Small intestine (tissue), 7 donors: ENCODE measurements at regions not wholly inside any gene's neighbourhood (a gene's known extent, or its start where the extent isn't known, plus 50 kb on each side); places are given as distances from the start of the nearest gene placed in this dataset.

Experiments
- DNase-seq, 2 donors: peaks; one replicate each; pipeline versions ENCODE4 v3.0.0 to v3.0.0-alpha.2; 2013
- FAIRE-seq: peaks from 2 replicates; lab custom pipeline; 2012; peaks lifted over from hg19 to GRCh38; lab: Jason Lieb, UNC
- H3K27ac ChIP-seq, 3 donors: one replicate each; pipeline ENCODE4 v1.5.1; 2013; ENCODE audit warnings: low read length in 2 of 3, mild to moderate bottlenecking in 2 of 3, control low read depth in 1 of 3, inconsistent platforms in 1 of 3, low read depth in 1 of 3, moderate library complexity in 1 of 3
- H3K27me3 ChIP-seq, 3 donors: one replicate each; pipeline ENCODE4 v1.6.1; 2013; ENCODE audit warnings: low read length in 3 of 3, inconsistent platforms in 1 of 3; ENCODE audit not compliant: control insufficient read depth in 3 of 3, insufficient read depth in 3 of 3
- H3K36me3 ChIP-seq, 3 donors: one replicate each; pipeline ENCODE4 v1.6.1; 2013; ENCODE audit warnings: low read length in 3 of 3, inconsistent platforms in 1 of 3, low read depth in 1 of 3, mild to moderate bottlenecking in 1 of 3, moderate library complexity in 1 of 3; ENCODE audit not compliant: control insufficient read depth in 3 of 3, insufficient read depth in 2 of 3
- H3K4me1 ChIP-seq, 3 donors: one replicate each; pipeline ENCODE4 v1.6.1; 2013; ENCODE audit warnings: low read length in 2 of 3, inconsistent platforms in 1 of 3, low read depth in 1 of 3, mild to moderate bottlenecking in 1 of 3, moderate library complexity in 1 of 3; ENCODE audit not compliant: control insufficient read depth in 3 of 3, insufficient read depth in 2 of 3
- H3K4me3 ChIP-seq, 3 donors: one replicate each; pipeline ENCODE4 v1.5.1; 2013; ENCODE audit warnings: low read length in 3 of 3, control low read depth in 1 of 3, inconsistent platforms in 1 of 3, low read depth in 1 of 3, mild to moderate bottlenecking in 1 of 3, moderate library complexity in 1 of 3
- H3K9me3 ChIP-seq, 2 donors: one replicate each; pipeline ENCODE4 v1.6.1; 2013; ENCODE audit warnings: low read depth in 1 of 2, low read length in 1 of 2; ENCODE audit not compliant: control insufficient read depth in 2 of 2, insufficient read depth in 1 of 2
- WGBS, 3 donors: extraction: QIAGEN DNeasy Blood & Tissue Kit; methylation state at CpG; one replicate each; pipeline ENCODE4 v1.1.7; 2013; 5-methylcytosine and 5-hydroxymethylcytosine counted together
- donor health status: healthy with polysubstance abuse.
- donor health status: control.
- donor health status: control.
- donor health status: Bipolar disorder and iron deficiency.
- donor health status: healthy.

- Histone ChIP-seq H3K36me3 (no peaks in the 10 kb centered on the region), H3K4me1 (no peaks in the 10 kb centered on the region), H3K4me3 (no peak overlapping the region), H3K27ac (no peak overlapping the region), H3K9me3 (peaks cover 0 to 6% of the 10 kb centered on the region in 2 donors), H3K27me3 (no peaks in the 10 kb centered on the region)
- DNase-seq = no peak
- 80 to 83% (median 82%) methylated on average over 9 of the region's 9 CpGs for WGBS, 3 donors
- FAIRE-seq = no peak
Observed at GRCh38 chr13:40102854-40103253, 447.4 kb downstream of the COG6 start.

- no peak for FAIRE-seq
- 72 to 83% (median 76%) methylated on average over 4 of the region's 4 CpGs for WGBS, 3 donors
- Histone ChIP-seq H3K27me3 (no peaks in the 10 kb centered on the region), H3K4me3 (no peak overlapping the region), H3K4me1 (no peaks in the 10 kb centered on the region), H3K9me3 (peaks cover 0 to 6% of the 10 kb centered on the region in 2 donors), H3K36me3 (no peaks in the 10 kb centered on the region), H3K27ac (no peak overlapping the region)
- no peak for DNase-seq
Observed at GRCh38 chr13:40103864-40104263, 448.4 kb downstream of the COG6 start.

- H3K4me1 ChIP-seq = no peaks in the 10 kb centered on the region
- peak; percentile 31 to 70 for DNase-seq
Observed at GRCh38 chr13:40105231-40105630, 449.8 kb downstream of the COG6 start.

DNA sequence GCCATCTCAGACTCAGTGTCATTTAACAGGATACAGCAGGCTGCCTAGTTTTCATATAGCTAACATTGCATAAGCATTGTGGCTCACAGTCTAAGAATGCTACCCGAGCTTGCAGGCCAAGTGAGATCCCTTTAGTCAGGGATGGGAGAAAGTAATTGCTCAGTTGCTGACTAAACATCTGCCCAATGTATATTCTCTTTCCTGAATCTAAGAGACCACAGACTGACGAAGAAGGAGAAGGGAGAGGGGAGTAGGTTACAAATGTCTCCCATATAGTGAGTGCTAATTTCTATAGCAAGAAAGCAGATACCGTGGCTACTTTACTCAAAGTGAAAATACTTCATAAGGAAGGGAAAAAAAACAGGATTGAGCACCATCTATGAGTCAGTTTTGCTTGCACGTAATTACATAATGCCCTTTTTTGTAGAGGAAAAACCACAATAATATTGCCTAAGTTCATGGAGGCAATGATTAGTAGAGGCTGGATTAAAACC, 453.9 kb downstream of the COG6 start:
- Histone ChIP-seq H3K36me3 (no peaks in the 10 kb centered on the region), H3K27me3 (no peaks in the 10 kb centered on the region), H3K4me3 (no peak overlapping the region), H3K27ac (no peak overlapping the region), H3K9me3 (no peaks in the 10 kb centered on the region), H3K4me1 (no peaks in the 10 kb centered on the region)
- FAIRE-seq = no peak
- no peak for DNase-seq
- WGBS, 3 donors = 74 to 84% (median 75%) methylated on average over 4 of the region's 4 CpGs

More at GRCh38 chr13:40105231-40105630, 449.8 kb downstream of the COG6 start:
- no peaks in the 10 kb centered on the region for H3K27me3 ChIP-seq
- no peak overlapping the region for H3K4me3 ChIP-seq
- H3K27ac ChIP-seq = no peak overlapping the region
- no peaks in the 10 kb centered on the region for H3K9me3 ChIP-seq
- 51 to 82% (median 58%) methylated on average over 5 of the region's 5 CpGs for WGBS, 3 donors
- no peak for FAIRE-seq
- H3K36me3 ChIP-seq = no peaks in the 10 kb centered on the region

- Histone ChIP-seq H3K27me3 (no peaks in the 10 kb centered on the region), H3K4me3 (no peak overlapping the region), H3K4me1 (peaks cover 0 to 14% (median 7%) of the 10 kb centered on the region in 3 donors), H3K9me3 (no peaks in the 10 kb centered on the region), H3K27ac (no peak overlapping the region), H3K36me3 (no peaks in the 10 kb centered on the region)
- DNase-seq = no peak
- WGBS, 3 donors = 89 to 94% (median 91%) methylated on average over 8 of the region's 8 CpGs
- FAIRE-seq = no peak
Observed at GRCh38 chr13:40113643-40114304, 458.3 kb downstream of the COG6 start.

- Histone ChIP-seq H3K36me3 (no peaks in the 10 kb centered on the region), H3K4me1 (peaks cover 0 to 14% (median 7%) of the 10 kb centered on the region in 3 donors), H3K9me3 (no peaks in the 10 kb centered on the region), H3K27me3 (no peaks in the 10 kb centered on the region), H3K4me3 (no peak overlapping the region), H3K27ac (no peak overlapping the region)
- DNase-seq = no peak
- WGBS, 3 donors = 91 to 97% (median 93%) methylated on average over 6 of the region's 6 CpGs
- no peak for FAIRE-seq
Observed at GRCh38 chr13:40114305-40114896, 458.9 kb downstream of the COG6 start.

DNA sequence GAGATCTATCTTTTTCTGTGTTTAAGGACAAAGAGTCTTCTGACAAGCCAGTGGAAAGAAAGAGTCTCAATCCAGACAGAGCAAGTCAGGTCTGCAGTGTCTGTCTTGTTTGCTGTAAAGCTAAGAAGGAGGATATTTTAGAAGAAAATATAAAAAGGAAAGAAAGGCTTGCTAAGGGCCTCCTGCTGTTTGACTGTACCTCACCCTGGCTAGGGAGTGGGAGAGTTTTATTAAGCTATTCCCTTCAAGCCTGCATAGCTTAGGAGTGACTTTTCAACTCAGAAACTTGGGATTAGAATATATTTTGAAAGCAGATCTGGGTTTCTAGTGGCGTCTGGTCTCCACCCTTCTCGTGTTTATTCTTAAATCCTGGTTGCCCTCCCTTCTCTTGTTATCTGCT, 460.0 kb downstream of the COG6 start:
- WGBS, 3 donors = 43 to 51% (median 46%) methylated on average over 2 of the region's 2 CpGs
- Histone ChIP-seq H3K9me3 (peaks cover 0 to 4% of the 10 kb centered on the region in 2 donors), H3K36me3 (no peaks in the 10 kb centered on the region), H3K27me3 (no peaks in the 10 kb centered on the region), H3K4me3 (no peak overlapping the region), H3K27ac (peak overlapping the region in 2 of 3 donors; percentile 13 to 77), H3K4me1 (peaks cover 0 to 14% (median 7%) of the 10 kb centered on the region in 3 donors)
- DNase-seq = peak in 1 of 2 donors; percentile 17
- no peak for FAIRE-seq

DNA sequence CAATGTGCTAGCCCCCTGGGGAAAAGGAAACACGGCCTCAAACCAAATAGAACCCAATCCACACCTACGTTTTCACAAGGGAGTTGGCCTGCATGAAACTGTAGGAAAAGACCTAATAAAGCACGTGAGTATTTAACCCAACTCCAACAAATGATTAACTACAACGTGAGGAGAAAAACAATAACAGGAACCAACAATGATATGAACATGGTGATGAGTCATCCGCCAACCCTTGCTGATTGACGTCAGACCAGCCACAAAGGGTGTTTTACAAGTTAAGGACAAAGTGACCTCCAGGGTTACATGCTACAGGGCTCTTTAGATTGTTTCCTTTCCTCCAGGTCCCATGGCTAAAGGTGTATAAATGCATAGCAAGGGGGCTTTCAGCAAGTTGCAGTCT, 460.5 kb downstream of the COG6 start:
- peak overlapping the region in 2 of 3 donors; percentile 13 to 77 for H3K27ac ChIP-seq
- peak; percentile 65 for FAIRE-seq
- 7 to 35% (median 17%) methylated on average over 6 of the region's 6 CpGs for WGBS, 3 donors

More for the DNA sequence above, 460.5 kb downstream of the COG6 start:
- DNase-seq = peak; percentile 89 to 96
- Histone ChIP-seq H3K4me1 (peaks cover 0 to 14% (median 7%) of the 10 kb centered on the region in 3 donors), H3K36me3 (no peaks in the 10 kb centered on the region), H3K9me3 (peaks cover 0 to 4% of the 10 kb centered on the region in 2 donors), H3K4me3 (no peak overlapping the region), H3K27me3 (no peaks in the 10 kb centered on the region)
